HEK293 (cell line): ENCODE measurements at regions not wholly inside any gene's neighbourhood (a gene's known extent, or its start where the extent isn't known, plus 50 kb on each side); places are given as distances from the start of the nearest gene placed in this dataset.

Experiments
- KLF9 ChIP-seq: fragments of 450-650 bp; formaldehyde crosslinking; IDR thresholded peaks from 2 replicates; pipeline ENCODE4 v1.5.1; 2016; ENCODE audit warnings: missing biosample characterization, missing genetic modification characterization, low read depth
- RBAK ChIP-seq: fragments of 450-650 bp; formaldehyde crosslinking; IDR thresholded peaks from 2 replicates; pipeline ENCODE4 v1.5.1; 2016; ENCODE audit warnings: missing biosample characterization, missing genetic modification characterization
- ZFHX2 ChIP-seq: fragments of 450-650 bp; formaldehyde crosslinking; conservative IDR thresholded peaks from 2 replicates; pipeline ENCODE4 v1.5.1; 2016; ENCODE audit warnings: missing biosample characterization, missing genetic modification characterization
- ZNF274 ChIP-seq, 2 experiments: fragments of 200-500 bp in 1 of 2; fragments of 450-650 bp in 1 of 2; sonication (Bioruptor generic) in 1 of 2; formaldehyde crosslinking in 1 of 2; IDR thresholded peaks; 2 replicates each; pipeline versions ENCODE4 v1.5.1 to v1.6.1; 2014 to 2016; ENCODE audit warnings: borderline replicate concordance in 1 of 2, inconsistent platforms in 1 of 2, low read length in 1 of 2, missing biosample characterization in 1 of 2, missing genetic modification characterization in 1 of 2
- ZNF292 ChIP-seq: fragments of 450-650 bp; formaldehyde crosslinking; IDR thresholded peaks from 2 replicates; pipeline ENCODE4 v1.5.1; 2016; ENCODE audit warnings: low read depth, missing biosample characterization, missing genetic modification characterization, borderline replicate concordance
- ZNF350 ChIP-seq: fragments of 450-650 bp; formaldehyde crosslinking; IDR thresholded peaks from 2 replicates; pipeline ENCODE4 v1.5.0; 2017; ENCODE audit warnings: missing biosample characterization, mild to moderate bottlenecking, missing genetic modification characterization
- ZNF423 ChIP-seq: fragments of 450-650 bp; formaldehyde crosslinking; IDR thresholded peaks from 2 replicates; pipeline ENCODE4 v1.5.1; 2016; ENCODE audit warnings: missing biosample characterization, missing genetic modification characterization
- ZNF514 ChIP-seq: fragments of 450-650 bp; formaldehyde crosslinking; IDR thresholded peaks from 2 replicates; pipeline ENCODE4 v1.5.1; 2016; ENCODE audit warnings: missing biosample characterization, missing genetic modification characterization
- ZNF571 ChIP-seq: fragments of 450-650 bp; formaldehyde crosslinking; IDR thresholded peaks from 2 replicates; pipeline ENCODE4 v1.5.0; 2017; ENCODE audit warnings: missing biosample characterization, missing genetic modification characterization
- ZNF610 ChIP-seq: fragments of 450-650 bp; formaldehyde crosslinking; IDR thresholded peaks from 2 replicates; pipeline ENCODE4 v1.5.1; 2016; ENCODE audit warnings: missing biosample characterization, missing genetic modification characterization, borderline replicate concordance
- TF ChIP-seq, protein P1 (sequence below): fragments of 450-650 bp; formaldehyde crosslinking; IDR thresholded peaks from 2 replicates; pipeline ENCODE4 v1.5.1; 2016; ENCODE audit warnings: missing biosample characterization, missing genetic modification characterization
- TF ChIP-seq, protein P2 (sequence below): fragments of 450-650 bp; formaldehyde crosslinking; IDR thresholded peaks from 2 replicates; pipeline ENCODE4 v1.5.1; 2017; ENCODE audit warnings: missing biosample characterization, mild to moderate bottlenecking, missing genetic modification characterization, moderate library complexity

DNA sequence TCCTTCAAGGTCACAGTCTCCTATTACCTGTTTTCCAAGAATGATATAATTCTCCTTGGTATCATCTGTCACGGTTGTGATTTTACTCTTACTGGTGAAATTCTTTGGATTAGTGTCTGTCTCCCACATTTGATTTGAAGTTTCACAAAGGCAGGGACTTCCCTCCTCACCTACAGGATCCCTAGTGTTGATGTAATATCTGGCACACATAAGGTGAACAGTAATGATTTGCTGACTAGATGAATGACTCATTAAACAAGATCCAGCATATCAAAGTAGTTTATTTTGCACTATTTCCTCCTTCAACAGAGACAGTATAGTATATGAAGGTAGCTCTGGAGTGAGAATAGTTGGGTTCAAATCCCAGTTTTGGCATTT lies 135.3 kb upstream of the IL1RAPL2 start:
- TF ChIP-seq ZNF292 (tag by site-specific recombination) (no peak), ZFHX2 (no peak), KLF9 (tag by site-specific recombination) (no peak), RBAK (tag by site-specific recombination) (no peak), ZNF514 (tag by site-specific recombination) (no peak), ZNF610 (tag by site-specific recombination) (no peak), ZNF423 (no peak), ZNF571 (tag by site-specific recombination) (no peak), ZNF350 (tag by site-specific recombination) (no peak), ZNF274 (IDR thresholded peaks at IDR 0.05; ENCODE audit: low read length) (no peak), ZNF274 (tag by site-specific recombination; IDR thresholded peaks at IDR 0.05; ENCODE audit: borderline replicate concordance) (no peak)
- TF ChIP-seq, protein P1, sequence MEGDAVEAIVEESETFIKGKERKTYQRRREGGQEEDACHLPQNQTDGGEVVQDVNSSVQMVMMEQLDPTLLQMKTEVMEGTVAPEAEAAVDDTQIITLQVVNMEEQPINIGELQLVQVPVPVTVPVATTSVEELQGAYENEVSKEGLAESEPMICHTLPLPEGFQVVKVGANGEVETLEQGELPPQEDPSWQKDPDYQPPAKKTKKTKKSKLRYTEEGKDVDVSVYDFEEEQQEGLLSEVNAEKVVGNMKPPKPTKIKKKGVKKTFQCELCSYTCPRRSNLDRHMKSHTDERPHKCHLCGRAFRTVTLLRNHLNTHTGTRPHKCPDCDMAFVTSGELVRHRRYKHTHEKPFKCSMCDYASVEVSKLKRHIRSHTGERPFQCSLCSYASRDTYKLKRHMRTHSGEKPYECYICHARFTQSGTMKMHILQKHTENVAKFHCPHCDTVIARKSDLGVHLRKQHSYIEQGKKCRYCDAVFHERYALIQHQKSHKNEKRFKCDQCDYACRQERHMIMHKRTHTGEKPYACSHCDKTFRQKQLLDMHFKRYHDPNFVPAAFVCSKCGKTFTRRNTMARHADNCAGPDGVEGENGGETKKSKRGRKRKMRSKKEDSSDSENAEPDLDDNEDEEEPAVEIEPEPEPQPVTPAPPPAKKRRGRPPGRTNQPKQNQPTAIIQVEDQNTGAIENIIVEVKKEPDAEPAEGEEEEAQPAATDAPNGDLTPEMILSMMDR (tag by site-specific recombination) = no peak
- TF ChIP-seq, protein P2, sequence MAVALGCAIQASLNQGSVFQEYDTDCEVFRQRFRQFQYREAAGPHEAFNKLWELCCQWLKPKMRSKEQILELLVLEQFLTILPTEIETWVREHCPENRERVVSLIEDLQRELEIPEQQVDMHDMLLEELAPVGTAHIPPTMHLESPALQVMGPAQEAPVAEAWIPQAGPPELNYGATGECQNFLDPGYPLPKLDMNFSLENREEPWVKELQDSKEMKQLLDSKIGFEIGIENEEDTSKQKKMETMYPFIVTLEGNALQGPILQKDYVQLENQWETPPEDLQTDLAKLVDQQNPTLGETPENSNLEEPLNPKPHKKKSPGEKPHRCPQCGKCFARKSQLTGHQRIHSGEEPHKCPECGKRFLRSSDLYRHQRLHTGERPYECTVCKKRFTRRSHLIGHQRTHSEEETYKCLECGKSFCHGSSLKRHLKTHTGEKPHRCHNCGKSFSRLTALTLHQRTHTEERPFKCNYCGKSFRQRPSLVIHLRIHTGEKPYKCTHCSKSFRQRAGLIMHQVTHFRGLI (tag by site-specific recombination) = no peak
